Keratinocyte (primary cell): ENCODE measurements at regions not wholly inside any gene's neighbourhood (a gene's known extent, or its start where the extent isn't known, plus 50 kb on each side); places are given as distances from the start of the nearest gene placed in this dataset.

Experiments used
- DNase-seq: peaks from one replicate; pipeline ENCODE4 v3.0.0-alpha.2; 2011; ENCODE audit warnings: low read depth, missing footprints, low spot score
- FAIRE-seq: peaks from 2 replicates; lab custom pipeline; 2011; peaks lifted over from hg19 to GRCh38; lab: Jason Lieb, UNC
- H2AFZ ChIP-seq: 2 replicates; pipeline ENCODE4 v1.6.0; 2012; ENCODE audit warnings: low read length, control low read depth, inconsistent platforms; ENCODE audit not compliant: control insufficient read depth
- H3K27ac ChIP-seq: 2 replicates; pipeline ENCODE4 v1.5.1; 2011; ENCODE audit warnings: low read length; ENCODE audit not compliant: control insufficient read depth, insufficient read depth
- H3K27me3 ChIP-seq: 3 replicates; pipeline ENCODE4 v1.6.0; 2011; ENCODE audit warnings: low read length; ENCODE audit not compliant: control insufficient read depth, insufficient read depth; ENCODE audit errors: extremely low read depth
- H3K36me3 ChIP-seq, 2 experiments: 2 replicates in 1 of 2; 3 replicates in 1 of 2; pipeline ENCODE4 v1.5.1; 2011; ENCODE audit warnings: low read length in 2 of 2, mild to moderate bottlenecking in 1 of 2; ENCODE audit not compliant: control insufficient read depth in 2 of 2, insufficient read depth in 2 of 2; ENCODE audit errors: extremely low read depth in 1 of 2
- H3K4me1 ChIP-seq: 3 replicates; pipeline ENCODE4 v1.5.1; 2011; ENCODE audit warnings: low read length; ENCODE audit not compliant: control insufficient read depth, insufficient read depth; ENCODE audit errors: extremely low read depth
- H3K4me2 ChIP-seq: 3 replicates; pipeline ENCODE4 v1.6.0; 2011; ENCODE audit warnings: low read depth, low read length; ENCODE audit not compliant: control insufficient read depth, insufficient read depth; ENCODE audit errors: extremely low read depth
- H3K4me3 ChIP-seq, 3 experiments: fragments of 200-600 bp in 1 of 3; sonication (generic) in 1 of 3; 2 replicates in 2 of 3; 3 replicates in 1 of 3; pipeline ENCODE4 v1.5.1; 2011 to 2016; ENCODE audit warnings: low read length in 3 of 3, mild to moderate bottlenecking in 3 of 3, control low read depth in 2 of 3, inconsistent platforms in 1 of 3, low read depth in 1 of 3, mixed read lengths in 1 of 3, mixed run types in 1 of 3, moderate library complexity in 1 of 3; ENCODE audit not compliant: control insufficient read depth in 2 of 3, insufficient read depth in 2 of 3; ENCODE audit errors: extremely low read depth in 1 of 3
- H3K79me2 ChIP-seq: 2 replicates; pipeline ENCODE4 v1.6.0; 2012; ENCODE audit warnings: low read length; ENCODE audit not compliant: control insufficient read depth, insufficient read depth
- H3K9ac ChIP-seq: 3 replicates; pipeline ENCODE4 v1.6.0; 2011; ENCODE audit warnings: low read length; ENCODE audit not compliant: control insufficient read depth, insufficient read depth; ENCODE audit errors: extremely low read depth
- H3K9me1 ChIP-seq: 3 replicates; pipeline ENCODE4 v1.6.0; 2011; ENCODE audit warnings: low read length; ENCODE audit not compliant: control insufficient read depth, insufficient read depth; ENCODE audit errors: extremely low read depth
- H3K9me3 ChIP-seq: 2 replicates; pipeline ENCODE4 v1.5.1; 2012; ENCODE audit warnings: low read depth, low read length; ENCODE audit not compliant: control insufficient read depth
- H4K20me1 ChIP-seq: 3 replicates; pipeline ENCODE4 v1.6.0; 2011; ENCODE audit warnings: low read length; ENCODE audit not compliant: control insufficient read depth, insufficient read depth; ENCODE audit errors: extremely low read depth
- CTCF ChIP-seq, 3 experiments: IDR thresholded peaks in 1 of 3; conservative IDR thresholded peaks in 1 of 3; optimal IDR thresholded peaks in 1 of 3; 2 replicates in 2 of 3; 3 replicates in 1 of 3; pipeline versions ENCODE3 to v1.5.1; 2011; ENCODE audit warnings: low read length in 3 of 3, mild to moderate bottlenecking in 3 of 3, moderate library complexity in 2 of 3, control low read depth in 1 of 3, inconsistent platforms in 1 of 3; ENCODE audit not compliant: insufficient read depth in 2 of 3; ENCODE audit errors: extremely low read depth in 1 of 3
- EZH2 ChIP-seq: IDR thresholded peaks from one replicate; pipeline ENCODE4 v1.6.1; 2012; ENCODE audit warnings: inconsistent platforms, mild to moderate bottlenecking, low read length, moderate library complexity
- dilution Hi-C: fragments of 300-500 bp; cut with MboI; formaldehyde crosslinking; loops from one replicate; pipeline ENCODE4 v1.7.0; 2020; ENCODE audit warnings: low sequenced_read_pairs; ENCODE audit not compliant: extremely low pct_ligation_motif_present

- Histone ChIP-seq H3K4me1 (no peaks in the 10 kb centered on the region), H3K9me1 (no peaks in the 10 kb centered on the region), H3K27ac (no peak overlapping the region), H3K36me3 (no peaks in the 10 kb centered on the region), H4K20me1 (no peaks in the 10 kb centered on the region), H2AFZ (no peak overlapping the region), H3K9me3 (no peaks in the 10 kb centered on the region), H3K4me3 (no peak overlapping the region), H3K9ac (no peak overlapping the region), H3K27me3 (no peaks in the 10 kb centered on the region), H3K79me2 (no peaks in the 10 kb centered on the region), H3K4me2 (no peak overlapping the region)
- dilution Hi-C loops: no loop called here
- no peak for DNase-seq
- no peak for FAIRE-seq
- no peak for TF ChIP-seq EZH2
- no peak for TF ChIP-seq CTCF (optimal IDR thresholded peaks at IDR 0.05 in 1 of 3, IDR thresholded peaks at IDR 0.05 in 1 of 3, conservative IDR thresholded peaks at IDR 0.05 in 1 of 3; ENCODE audit: extremely low read depth in 1 of 3, insufficient read depth in 2 of 3, low read length in 3 of 3)
Measured at GRCh38 chr15:35197306-35197705, 112.2 kb upstream of the NANOGP8 start.

- no peaks in the 10 kb centered on the region for H3K27me3 ChIP-seq
- peaks cover 3% of the 10 kb centered on the region for H3K9me3 ChIP-seq
- H3K9ac ChIP-seq: no peak overlapping the region
- dilution Hi-C loops: no loop called here
- no peak for DNase-seq
- no peak overlapping the region for H3K27ac ChIP-seq
- no peak overlapping the region for H3K4me2 ChIP-seq
- no peaks in the 10 kb centered on the region for H4K20me1 ChIP-seq
- no peak overlapping the region for H3K4me3 ChIP-seq
- no peaks in the 10 kb centered on the region for H3K79me2 ChIP-seq
- no peak for FAIRE-seq
- H3K36me3 ChIP-seq: no peaks in the 10 kb centered on the region
- no peak overlapping the region for H2AFZ ChIP-seq
- TF ChIP-seq EZH2: no peak
- TF ChIP-seq CTCF (optimal IDR thresholded peaks at IDR 0.05 in 1 of 3, IDR thresholded peaks at IDR 0.05 in 1 of 3, conservative IDR thresholded peaks at IDR 0.05 in 1 of 3; ENCODE audit: extremely low read depth in 1 of 3, insufficient read depth in 2 of 3, low read length in 3 of 3): no peak
- H3K4me1 ChIP-seq: no peaks in the 10 kb centered on the region
- no peaks in the 10 kb centered on the region for H3K9me1 ChIP-seq
Measured at GRCh38 chr15:35196273-35196672, 111.2 kb upstream of the NANOGP8 start.
